Muscle of leg (tissue), 3 donors: ENCODE measurements at regions not wholly inside any gene's neighbourhood (a gene's known extent, or its start where the extent isn't known, plus 50 kb on each side); places are given as distances from the start of the nearest gene placed in this dataset.
A peak's percentile ranks its signal among the peaks of the same experiment; 100 is the strongest.

Experiments
- DNase-seq: peaks from one replicate; pipeline ENCODE4 v3.0.0; 2013
- H3K27ac ChIP-seq: one replicate; pipeline ENCODE4 v1.5.1; 2013; ENCODE audit warnings: mild to moderate bottlenecking, low read length, control low read depth
- H3K27me3 ChIP-seq: one replicate; pipeline ENCODE4 v1.6.1; 2013; ENCODE audit warnings: low read length; ENCODE audit not compliant: control insufficient read depth, insufficient read depth
- H3K36me3 ChIP-seq: one replicate; pipeline ENCODE4 v1.6.1; 2013; ENCODE audit warnings: low read length; ENCODE audit not compliant: control insufficient read depth, insufficient read depth
- H3K4me1 ChIP-seq: one replicate; pipeline ENCODE4 v1.6.1; 2013; ENCODE audit warnings: low read length; ENCODE audit not compliant: control insufficient read depth, insufficient read depth
- H3K4me3 ChIP-seq: one replicate; pipeline ENCODE4 v1.5.1; 2013; ENCODE audit warnings: low read length, control low read depth
- H3K9me3 ChIP-seq: replicated peaks from 2 replicates; pipeline ENCODE4 v1.6.1; 2013; ENCODE audit warnings: low read depth, low read length; ENCODE audit not compliant: control insufficient read depth
- WGBS: methylation state at CpG from one replicate; pipeline ENCODE4 v1.1.5; 2013; ENCODE audit warnings: missing lambda C conversion rate; ENCODE audit not compliant: insufficient coverage; 5-methylcytosine and 5-hydroxymethylcytosine counted together

DNA sequence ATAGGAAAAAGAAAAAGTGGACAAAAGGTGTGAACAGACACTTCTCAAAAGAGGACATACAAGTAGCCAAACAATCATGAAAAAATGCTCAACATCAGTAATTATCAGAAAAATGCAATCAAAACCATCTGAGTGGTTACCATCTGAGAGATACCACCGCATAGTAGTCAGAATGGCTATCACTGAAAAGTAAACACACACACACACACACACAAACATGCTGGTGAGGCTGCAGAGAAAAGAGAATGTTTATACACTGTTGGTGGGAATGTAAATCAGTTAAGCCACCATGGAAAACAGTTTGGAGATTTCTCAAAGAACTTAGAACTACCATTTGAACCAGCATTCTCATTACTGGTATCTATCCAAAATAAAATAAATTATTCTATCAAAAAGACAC lies 145.7 kb downstream of the CYP26A1 start:
- no CpG with 5 or more reads among the region's 1 CpG for WGBS
- Histone ChIP-seq H3K27ac (no peak overlapping the region), H3K9me3 (no peaks in the 10 kb centered on the region), H3K4me3 (no peak overlapping the region), H3K27me3 (no peaks in the 10 kb centered on the region), H3K4me1 (no peaks in the 10 kb centered on the region), H3K36me3 (no peaks in the 10 kb centered on the region)
- DNase-seq = no peak

DNA sequence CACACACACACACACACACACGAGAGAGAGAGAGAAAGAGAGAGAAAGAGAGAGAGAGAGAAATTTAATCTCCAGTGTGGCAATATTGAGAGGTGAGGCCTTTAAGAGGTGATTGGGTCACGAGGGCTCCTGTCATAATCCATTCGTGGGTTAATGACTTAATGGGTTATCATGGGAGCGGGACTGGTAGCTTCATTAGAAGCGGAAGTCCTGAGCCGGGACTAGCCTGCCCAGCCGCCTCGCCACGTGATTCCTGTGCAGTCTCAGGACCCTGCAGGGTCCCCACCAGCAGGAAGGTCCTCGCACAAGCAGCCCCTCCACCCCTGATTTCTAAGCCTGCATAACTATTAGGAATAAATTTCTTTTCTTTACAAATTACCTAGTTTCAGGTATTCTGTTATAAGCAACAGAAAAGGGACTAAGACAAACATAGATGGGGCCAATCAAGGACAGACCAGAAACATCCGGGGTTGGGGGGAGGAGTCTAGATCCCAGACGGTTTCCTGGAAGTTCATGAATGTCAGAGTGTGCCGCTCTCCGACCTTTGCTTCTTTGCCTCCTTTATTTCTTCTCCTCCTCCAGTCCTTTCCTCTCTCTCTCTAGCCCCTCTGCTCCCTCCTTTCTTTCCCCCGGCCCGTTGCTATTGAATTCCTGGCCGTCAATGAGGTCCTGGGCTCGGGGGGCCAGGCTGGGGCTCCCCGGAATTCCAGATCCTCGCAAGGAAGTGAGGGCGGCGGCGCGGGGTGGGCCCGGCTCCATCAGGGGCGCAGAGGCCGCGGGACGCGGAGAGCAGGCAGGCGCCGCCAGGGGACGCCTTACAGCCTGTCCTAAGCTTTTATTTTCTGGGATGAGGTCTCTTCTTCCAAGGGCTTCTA lies 146.8 kb downstream of the CYP26A1 start:
- Histone ChIP-seq H3K36me3 (no peaks in the 10 kb centered on the region), H3K4me3 (no peak overlapping the region), H3K27ac (no peak overlapping the region), H3K4me1 (no peaks in the 10 kb centered on the region), H3K27me3 (no peaks in the 10 kb centered on the region), H3K9me3 (no peaks in the 10 kb centered on the region)
- no peak for DNase-seq
- 56% methylated on average over 16 of the region's 33 CpGs for WGBS

DNA sequence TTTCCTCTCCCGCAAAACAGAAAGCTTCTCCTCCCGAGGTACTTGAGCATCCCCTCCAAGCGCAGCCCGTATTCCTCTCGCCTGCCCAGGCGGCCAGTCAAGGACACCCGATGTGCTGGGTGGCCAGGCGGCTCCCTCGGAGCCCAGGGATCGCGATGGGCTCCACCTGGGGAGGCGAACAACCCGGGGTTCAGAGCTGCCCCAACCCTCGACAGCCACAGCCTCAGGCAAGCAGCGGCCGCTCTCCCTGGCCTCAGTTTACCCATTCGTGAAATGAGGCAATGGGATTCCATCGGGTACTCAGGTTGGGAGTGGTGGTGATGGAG lies 147.4 kb downstream of the CYP26A1 start:
- WGBS = 94% methylated on average over 18 of the region's 18 CpGs
- H3K27me3 ChIP-seq = no peaks in the 10 kb centered on the region
- no peak for DNase-seq
- no peak overlapping the region for H3K4me3 ChIP-seq
- H3K27ac ChIP-seq = no peak overlapping the region
- no peaks in the 10 kb centered on the region for H3K9me3 ChIP-seq
- H3K36me3 ChIP-seq = no peaks in the 10 kb centered on the region
- H3K4me1 ChIP-seq = peaks cover 6% of the 10 kb centered on the region

DNA sequence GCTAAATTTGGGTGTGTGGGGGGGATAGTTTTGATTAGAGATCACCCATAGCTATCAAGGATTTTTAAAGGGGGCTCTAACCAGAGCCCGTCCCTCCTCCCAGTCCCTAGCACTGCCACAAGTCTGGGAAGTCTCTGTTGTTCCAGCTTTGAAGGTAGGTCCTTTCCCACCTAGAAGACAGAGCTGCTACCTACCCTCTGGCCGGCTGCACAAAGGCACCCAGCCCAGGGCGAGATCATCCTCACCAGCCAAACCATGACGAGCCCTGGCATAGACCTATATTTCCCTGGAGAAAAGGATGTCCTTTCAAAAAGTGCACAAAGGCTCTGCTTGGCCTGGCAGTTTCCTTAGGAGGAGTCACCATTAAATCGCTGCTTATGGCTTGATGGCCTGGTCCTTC lies 147.8 kb downstream of the CYP26A1 start:
- H3K27ac ChIP-seq = no peak overlapping the region
- H3K36me3 ChIP-seq = no peaks in the 10 kb centered on the region
- 90% methylated on average over 2 of the region's 5 CpGs for WGBS
- H3K27me3 ChIP-seq = no peaks in the 10 kb centered on the region
- H3K4me3 ChIP-seq = no peak overlapping the region
- peaks cover 6% of the 10 kb centered on the region for H3K4me1 ChIP-seq
- DNase-seq = no peak
- no peaks in the 10 kb centered on the region for H3K9me3 ChIP-seq

DNA sequence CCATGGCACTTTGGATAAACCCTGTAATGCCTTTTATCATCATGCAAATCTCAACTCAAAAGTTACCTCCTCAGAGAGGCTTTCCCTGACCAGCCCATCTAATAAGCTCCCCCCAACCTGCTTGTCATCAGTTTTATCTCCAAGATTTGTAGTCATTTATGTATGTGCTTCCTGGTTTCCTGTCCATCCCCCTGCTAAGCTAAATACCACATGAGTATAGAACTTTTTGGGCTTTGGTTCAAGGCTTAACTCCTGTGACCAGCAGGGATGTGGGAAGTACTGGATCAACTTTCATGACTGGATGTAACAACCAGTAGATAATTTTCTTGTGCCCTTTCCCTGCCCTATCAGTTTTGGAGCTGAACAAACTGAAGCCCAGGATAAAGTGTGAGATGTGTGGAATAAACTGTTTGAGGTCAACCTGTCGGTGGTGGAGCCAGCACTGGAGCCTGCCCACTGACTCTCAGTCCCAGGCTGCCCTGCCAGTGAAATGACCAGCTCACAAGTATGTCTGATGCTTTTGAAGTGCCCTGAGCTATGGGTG lies 148.6 kb downstream of the CYP26A1 start:
- WGBS = no CpG with 5 or more reads among the region's 1 CpG
- H3K27me3 ChIP-seq = no peaks in the 10 kb centered on the region
- no peak overlapping the region for H3K4me3 ChIP-seq
- peak; percentile 63 for DNase-seq
- no peaks in the 10 kb centered on the region for H3K36me3 ChIP-seq
- peaks cover 6% of the 10 kb centered on the region for H3K4me1 ChIP-seq
- H3K27ac ChIP-seq = no peak overlapping the region
- H3K9me3 ChIP-seq = no peaks in the 10 kb centered on the region

DNA sequence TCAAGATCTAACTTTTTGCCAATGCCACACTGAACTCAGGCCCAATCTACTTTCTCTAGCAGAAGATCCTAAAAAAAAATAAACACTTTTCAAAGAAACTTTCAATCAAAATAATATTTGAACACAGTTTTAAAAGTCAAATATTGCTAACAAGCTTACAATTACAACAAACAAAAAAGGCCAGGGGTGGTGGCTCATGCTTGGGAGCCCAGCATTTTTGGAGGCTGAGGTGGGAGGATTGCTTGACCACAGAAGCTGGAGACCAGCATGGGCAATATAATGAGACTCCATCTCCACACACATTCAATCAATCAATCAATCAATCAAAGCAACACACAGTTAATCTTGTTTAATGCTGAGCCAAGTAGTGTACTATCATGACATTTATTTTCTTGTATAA lies 149.2 kb downstream of the CYP26A1 start:
- H3K27ac ChIP-seq = no peak overlapping the region
- H3K36me3 ChIP-seq = no peaks in the 10 kb centered on the region
- H3K27me3 ChIP-seq = no peaks in the 10 kb centered on the region
- DNase-seq = no peak
- H3K4me1 ChIP-seq = peaks cover 6% of the 10 kb centered on the region
- H3K4me3 ChIP-seq = no peak overlapping the region
- H3K9me3 ChIP-seq = no peaks in the 10 kb centered on the region

DNA sequence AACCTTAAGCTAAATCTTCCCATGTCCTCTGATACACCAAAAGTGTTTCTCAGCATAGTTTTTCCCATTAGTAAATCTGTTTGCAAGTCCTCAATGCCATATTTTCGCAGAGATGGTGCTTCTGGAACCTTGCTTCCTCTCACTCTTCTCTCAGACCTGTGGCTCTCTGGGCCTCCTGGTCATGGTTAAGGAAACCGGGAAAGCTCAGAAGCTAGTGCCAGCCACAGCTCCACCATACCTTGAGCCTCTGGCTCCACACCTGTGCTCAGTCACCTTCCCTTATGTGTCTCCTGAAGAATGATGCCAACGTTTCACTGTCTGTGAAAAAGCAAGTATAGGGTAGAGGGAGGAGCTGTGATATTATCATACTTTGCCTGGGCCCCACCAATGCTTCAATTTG lies 149.6 kb downstream of the CYP26A1 start:
- Histone ChIP-seq H3K9me3 (no peaks in the 10 kb centered on the region), H3K36me3 (no peaks in the 10 kb centered on the region), H3K4me3 (no peak overlapping the region), H3K4me1 (peaks cover 6% of the 10 kb centered on the region), H3K27ac (no peak overlapping the region), H3K27me3 (no peaks in the 10 kb centered on the region)
- 100% methylated on average over 1 of the region's 3 CpGs for WGBS
- DNase-seq = no peak

DNA sequence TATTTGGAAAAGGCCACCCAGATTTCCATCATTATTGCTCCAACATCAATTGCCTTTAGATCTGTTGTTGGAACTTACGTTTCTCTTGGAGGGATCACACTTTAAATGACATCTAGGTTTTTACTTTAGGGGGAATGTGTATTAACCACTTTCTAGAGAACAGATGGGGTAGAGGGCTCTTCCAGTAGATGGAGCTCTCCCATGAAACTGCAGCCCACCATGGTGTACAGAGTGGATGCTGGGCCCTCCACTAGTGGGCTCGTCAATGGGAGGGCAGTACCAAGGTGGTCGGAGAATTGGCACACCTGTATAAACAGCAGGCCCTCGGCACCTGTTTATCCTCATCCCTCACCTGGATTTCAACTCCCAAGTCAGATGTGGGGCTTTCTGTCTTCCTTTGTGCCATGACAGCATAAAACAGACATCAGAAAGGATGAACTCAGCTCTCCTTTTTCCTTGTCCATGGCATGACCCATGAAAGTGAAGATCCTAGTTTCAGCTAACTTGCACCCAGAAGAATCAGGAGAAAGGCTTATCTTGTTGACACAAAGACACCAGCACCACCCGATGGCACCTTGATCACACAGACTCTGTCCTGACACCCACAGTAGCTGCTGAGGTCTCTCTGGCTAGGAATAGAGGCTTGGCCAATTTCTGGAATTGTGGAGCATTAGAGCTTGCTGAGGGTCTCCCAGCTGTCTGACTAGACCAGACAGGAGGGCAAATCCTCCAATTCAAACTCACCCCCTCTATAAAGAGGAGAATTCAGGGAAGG lies 150.5 kb downstream of the CYP26A1 start:
- H3K9me3 ChIP-seq = no peaks in the 10 kb centered on the region
- WGBS = 96% methylated on average over 3 of the region's 5 CpGs
- no peak overlapping the region for H3K27ac ChIP-seq
- H3K27me3 ChIP-seq = no peaks in the 10 kb centered on the region
- H3K36me3 ChIP-seq = no peaks in the 10 kb centered on the region
- H3K4me3 ChIP-seq = no peak overlapping the region
- peaks cover 6% of the 10 kb centered on the region for H3K4me1 ChIP-seq
- no peak for DNase-seq

DNA sequence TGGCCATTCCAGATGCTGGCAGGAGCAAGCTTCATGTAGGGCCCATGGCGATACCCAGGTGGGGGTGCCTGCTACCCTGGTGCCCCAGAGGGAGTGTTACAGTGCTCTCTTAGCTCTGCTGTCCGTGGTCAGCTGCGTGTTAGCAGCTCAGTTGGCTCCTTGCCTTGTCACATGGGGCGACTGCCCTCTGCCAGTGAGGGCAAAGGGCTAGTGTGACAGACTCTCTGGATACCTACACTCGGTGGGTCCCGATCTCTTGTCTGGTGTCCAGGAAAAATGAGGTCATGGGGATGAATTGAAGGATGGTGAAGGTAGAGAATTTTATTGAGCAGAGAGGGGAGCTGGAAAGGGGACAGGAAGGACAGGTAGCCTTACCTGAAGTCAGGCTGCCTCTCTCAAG lies 152.2 kb downstream of the CYP26A1 start:
- Histone ChIP-seq H3K4me3 (no peak overlapping the region), H3K36me3 (no peaks in the 10 kb centered on the region), H3K9me3 (no peaks in the 10 kb centered on the region), H3K27ac (no peak overlapping the region), H3K4me1 (peaks cover 6% of the 10 kb centered on the region), H3K27me3 (no peaks in the 10 kb centered on the region)
- WGBS = 58% methylated on average over 6 of the region's 6 CpGs
- no peak for DNase-seq

DNA sequence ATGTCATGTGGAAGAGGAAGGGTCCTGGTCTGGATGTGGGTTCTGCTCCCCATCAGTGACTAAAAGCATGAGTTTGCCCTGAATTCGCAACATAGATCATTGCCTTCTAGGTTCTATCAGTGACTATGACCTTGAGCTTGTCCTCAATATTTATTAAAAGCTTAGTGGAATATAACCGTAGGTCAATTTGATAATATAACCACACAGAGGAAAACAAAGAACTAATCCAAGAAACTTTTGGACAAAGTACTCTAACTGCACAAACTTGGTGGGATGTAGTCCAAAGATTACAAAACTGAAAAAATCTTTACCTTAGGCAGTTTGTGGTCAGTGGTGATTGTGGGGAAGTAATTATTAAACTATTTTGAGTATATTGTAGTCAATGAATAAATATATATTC lies 152.9 kb downstream of the CYP26A1 start:
- Histone ChIP-seq H3K27ac (no peak overlapping the region), H3K36me3 (no peaks in the 10 kb centered on the region), H3K4me3 (no peak overlapping the region), H3K9me3 (no peaks in the 10 kb centered on the region), H3K27me3 (no peaks in the 10 kb centered on the region), H3K4me1 (peaks cover 6% of the 10 kb centered on the region)
- no CpG with 5 or more reads among the region's 2 CpGs for WGBS
- peak; percentile 23 for DNase-seq
